IPS-15b (cell line): ENCODE measurements at regions not wholly inside any gene's neighbourhood (a gene's known extent, or its start where the extent isn't known, plus 50 kb on each side); places are given as distances from the start of the nearest gene placed in this dataset.

Source experiments
- H3K27me3 ChIP-seq: one replicate; pipeline ENCODE4 v1.6.1; 2013; ENCODE audit warnings: low read length; ENCODE audit not compliant: control insufficient read depth, insufficient read depth
- H3K36me3 ChIP-seq: one replicate; pipeline ENCODE4 v1.6.1; 2013; ENCODE audit warnings: low read length; ENCODE audit not compliant: control insufficient read depth, insufficient read depth
- H3K4me1 ChIP-seq: one replicate; pipeline ENCODE4 v1.6.1; 2013; ENCODE audit warnings: mild to moderate bottlenecking, low read length; ENCODE audit not compliant: control insufficient read depth, insufficient read depth
- H3K4me3 ChIP-seq: one replicate; pipeline ENCODE4 v1.5.1; 2013; ENCODE audit warnings: low read depth, low read length
- H3K9ac ChIP-seq: one replicate; pipeline ENCODE4 v1.6.1; 2013; ENCODE audit warnings: low read depth, mild to moderate bottlenecking, low read length
- H3K9me3 ChIP-seq: one replicate; pipeline ENCODE4 v1.6.1; 2013; ENCODE audit warnings: mild to moderate bottlenecking, low read length; ENCODE audit not compliant: control insufficient read depth, insufficient read depth

- no peak overlapping the region for H3K9ac ChIP-seq
- no peaks in the 10 kb centered on the region for H3K9me3 ChIP-seq
- no peaks in the 10 kb centered on the region for H3K36me3 ChIP-seq
- no peaks in the 10 kb centered on the region for H3K27me3 ChIP-seq
- no peak overlapping the region for H3K4me3 ChIP-seq
- no peaks in the 10 kb centered on the region for H3K4me1 ChIP-seq
These were observed 236.0 kb upstream of the HDAC4 start for GRCh38 chr2:239636808-239637207.

DNA sequence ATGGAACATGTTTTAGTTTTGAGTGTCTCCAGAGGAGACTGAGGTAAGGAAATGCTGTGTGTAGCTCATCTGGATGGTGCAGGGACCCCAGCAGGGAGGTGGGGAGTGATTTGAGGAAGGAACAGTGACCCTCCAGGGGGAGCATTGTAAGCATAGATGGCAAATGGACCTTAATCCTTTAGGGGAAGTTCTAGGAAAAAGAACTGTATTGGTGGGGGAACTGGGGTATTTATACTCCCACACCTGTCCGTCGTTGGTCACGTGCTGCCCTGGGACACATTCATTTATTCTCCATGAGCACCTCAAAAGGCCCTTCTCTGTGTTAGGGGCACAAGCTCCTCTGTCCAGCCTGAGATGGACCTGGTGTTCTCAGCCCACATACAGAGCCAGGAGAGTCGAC lies 233.9 kb upstream of the HDAC4 start:
- Histone ChIP-seq H3K4me3 (no peak overlapping the region), H3K4me1 (no peaks in the 10 kb centered on the region), H3K36me3 (no peaks in the 10 kb centered on the region), H3K27me3 (no peaks in the 10 kb centered on the region), H3K9ac (no peak overlapping the region), H3K9me3 (no peaks in the 10 kb centered on the region)

GRCh38 chr2:239630618-239631286 lies 229.9 kb upstream of the HDAC4 start:
- no peaks in the 10 kb centered on the region for H3K36me3 ChIP-seq
- H3K9me3 ChIP-seq: no peaks in the 10 kb centered on the region
- no peaks in the 10 kb centered on the region for H3K27me3 ChIP-seq
- H3K4me1 ChIP-seq: peaks cover 2% of the 10 kb centered on the region
- no peak overlapping the region for H3K9ac ChIP-seq
- H3K4me3 ChIP-seq: no peak overlapping the region

- Histone ChIP-seq H3K36me3 (no peaks in the 10 kb centered on the region), H3K9me3 (no peaks in the 10 kb centered on the region), H3K27me3 (no peaks in the 10 kb centered on the region), H3K9ac (no peak overlapping the region), H3K4me3 (no peak overlapping the region), H3K4me1 (peaks cover 2% of the 10 kb centered on the region)
These were observed 229.3 kb upstream of the HDAC4 start for GRCh38 chr2:239629926-239630617.

DNA sequence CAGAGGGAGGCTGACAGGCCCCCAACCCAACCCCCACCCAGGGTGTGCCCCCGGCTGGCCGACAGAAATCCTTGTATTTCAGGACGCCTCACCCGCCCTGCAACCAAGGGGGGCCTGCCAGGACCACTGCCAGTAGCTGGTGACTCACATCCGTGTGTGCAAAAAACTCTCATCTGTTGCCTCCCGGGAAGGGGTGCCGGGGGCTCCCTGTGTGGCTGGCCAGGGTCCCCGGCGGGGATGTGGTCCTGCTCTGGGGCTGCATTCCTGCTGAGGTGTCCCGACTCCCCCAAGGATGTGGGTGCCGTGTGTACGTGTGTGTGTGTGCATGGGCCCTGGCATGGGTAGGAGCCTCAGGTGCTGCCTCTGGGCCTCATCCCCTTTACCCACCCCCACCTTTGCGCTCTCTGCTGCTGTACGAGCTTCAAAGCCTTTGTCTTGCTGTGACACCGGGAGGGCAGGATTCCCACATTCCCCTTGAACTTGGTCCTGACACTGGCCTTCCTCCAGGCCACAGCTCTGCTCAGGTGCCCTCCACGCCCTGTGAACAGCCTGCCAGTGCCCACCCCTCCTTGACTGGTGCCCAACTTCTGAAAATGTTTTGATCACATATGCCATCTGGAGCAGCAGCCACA lies 226.3 kb upstream of the HDAC4 start:
- no peaks in the 10 kb centered on the region for H3K9me3 ChIP-seq
- peaks cover 2% of the 10 kb centered on the region for H3K4me1 ChIP-seq
- no peaks in the 10 kb centered on the region for H3K27me3 ChIP-seq
- no peak overlapping the region for H3K4me3 ChIP-seq
- no peak overlapping the region for H3K9ac ChIP-seq
- no peaks in the 10 kb centered on the region for H3K36me3 ChIP-seq

DNA sequence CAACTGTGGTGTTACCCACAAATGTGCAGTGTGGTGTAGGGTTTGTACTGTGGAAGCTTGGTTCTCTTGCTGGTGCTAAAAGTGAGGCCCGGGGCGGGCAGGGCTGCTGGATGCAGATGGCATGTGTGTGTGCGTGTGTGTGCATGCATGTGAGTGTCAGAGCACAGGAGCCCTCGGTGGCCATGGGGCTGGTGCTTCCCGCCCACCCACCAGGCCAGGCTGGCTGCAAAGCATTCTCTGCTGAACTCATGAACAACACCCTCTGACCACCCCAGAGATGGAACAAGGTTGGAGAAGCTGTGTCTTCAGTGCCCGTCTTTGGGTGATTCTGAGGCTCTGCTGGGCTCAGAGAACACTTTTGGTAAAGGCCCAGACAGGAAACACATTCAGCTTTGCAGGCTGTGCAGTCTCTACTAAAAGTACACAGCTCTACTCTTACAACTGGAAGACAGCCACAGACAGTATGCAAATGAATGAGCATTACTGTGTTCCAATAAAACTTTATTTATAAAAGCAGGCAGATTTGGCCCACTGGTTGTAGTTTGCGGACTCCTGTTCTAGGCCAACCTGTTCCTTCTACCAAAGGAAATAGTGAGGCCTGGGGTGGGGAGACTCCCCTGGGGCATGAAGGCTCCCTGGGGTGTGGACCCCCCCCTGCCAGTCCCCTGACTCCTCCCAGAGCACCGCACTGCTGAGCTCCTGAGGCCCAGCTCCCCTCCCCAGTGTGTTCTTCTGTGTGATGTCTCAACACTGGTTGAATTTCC lies 225.3 kb upstream of the HDAC4 start:
- Histone ChIP-seq H3K36me3 (no peaks in the 10 kb centered on the region), H3K4me3 (no peak overlapping the region), H3K4me1 (peaks cover 2% of the 10 kb centered on the region), H3K9ac (no peak overlapping the region), H3K9me3 (no peaks in the 10 kb centered on the region), H3K27me3 (no peaks in the 10 kb centered on the region)

DNA sequence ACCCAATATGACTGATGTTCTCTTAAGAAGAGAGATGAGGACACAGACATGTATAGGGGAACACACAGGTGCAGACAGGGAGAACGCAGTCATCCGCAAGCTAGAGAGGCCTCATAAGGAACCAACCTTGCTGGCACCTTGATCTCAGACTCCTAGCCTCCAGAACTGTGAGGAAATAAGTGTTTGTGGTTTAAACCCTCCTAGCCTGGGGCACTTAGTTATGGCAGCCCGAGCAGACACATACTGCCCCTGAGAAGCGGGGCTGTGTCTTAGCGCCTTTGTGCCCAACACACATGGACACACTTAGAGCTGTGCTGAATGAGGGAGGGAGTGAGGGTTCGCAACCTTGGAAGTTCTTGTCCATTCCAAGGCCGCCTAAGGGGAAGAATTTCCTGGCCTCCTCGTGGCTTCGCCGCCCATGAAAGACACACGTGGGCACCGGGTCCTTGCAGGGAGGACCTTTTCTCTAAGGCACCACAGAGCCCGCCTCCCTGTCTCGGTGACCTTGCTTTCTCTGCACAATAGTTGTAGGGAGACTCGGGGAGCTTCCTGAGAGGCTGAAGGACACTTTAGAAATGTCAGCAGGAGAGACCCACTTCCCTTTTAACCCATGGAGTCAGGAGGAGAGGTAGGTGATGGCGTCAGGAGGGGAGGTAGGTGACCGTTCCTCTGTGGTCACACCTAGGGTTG lies 224.5 kb upstream of the HDAC4 start:
- Histone ChIP-seq H3K9me3 (no peaks in the 10 kb centered on the region), H3K9ac (no peak overlapping the region), H3K4me3 (no peak overlapping the region), H3K4me1 (peaks cover 2% of the 10 kb centered on the region), H3K36me3 (no peaks in the 10 kb centered on the region), H3K27me3 (no peaks in the 10 kb centered on the region)

- Histone ChIP-seq H3K9ac (no peak overlapping the region), H3K4me3 (no peak overlapping the region), H3K27me3 (no peaks in the 10 kb centered on the region), H3K36me3 (no peaks in the 10 kb centered on the region), H3K4me1 (no peaks in the 10 kb centered on the region), H3K9me3 (no peaks in the 10 kb centered on the region)
These were observed 220.8 kb upstream of the HDAC4 start for GRCh38 chr2:239621611-239622010.

GRCh38 chr2:239619369-239619768 lies 218.5 kb upstream of the HDAC4 start:
- H3K4me3 ChIP-seq: no peak overlapping the region
- H3K4me1 ChIP-seq: no peaks in the 10 kb centered on the region
- H3K9me3 ChIP-seq: no peaks in the 10 kb centered on the region
- no peak overlapping the region for H3K9ac ChIP-seq
- no peaks in the 10 kb centered on the region for H3K27me3 ChIP-seq
- H3K36me3 ChIP-seq: no peaks in the 10 kb centered on the region

- H3K9ac ChIP-seq: no peak overlapping the region
- H3K27me3 ChIP-seq: no peaks in the 10 kb centered on the region
- no peak overlapping the region for H3K4me3 ChIP-seq
- no peaks in the 10 kb centered on the region for H3K9me3 ChIP-seq
- H3K4me1 ChIP-seq: no peaks in the 10 kb centered on the region
- H3K36me3 ChIP-seq: no peaks in the 10 kb centered on the region
These were observed 215.9 kb upstream of the HDAC4 start for GRCh38 chr2:239616729-239617128.

DNA sequence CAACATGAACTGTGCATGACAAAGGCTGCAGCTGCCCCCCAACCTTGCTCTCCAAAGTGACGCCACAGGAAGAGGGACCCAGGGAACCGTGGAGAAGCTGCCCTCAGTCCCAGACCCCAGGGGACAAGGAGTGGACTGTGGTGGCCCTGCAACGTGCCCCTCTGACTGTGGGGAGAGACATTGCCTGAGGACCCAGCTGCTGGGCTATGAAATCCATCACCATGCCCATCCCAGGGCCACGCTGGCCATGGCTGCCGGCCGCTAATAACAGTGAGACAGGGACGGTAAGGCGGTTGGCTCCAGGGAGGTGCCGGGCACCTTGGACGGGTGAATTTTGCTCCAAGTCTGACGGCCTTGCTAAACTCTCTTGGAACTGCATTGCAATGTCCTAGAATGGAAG lies 211.3 kb upstream of the HDAC4 start:
- Histone ChIP-seq H3K4me1 (no peaks in the 10 kb centered on the region), H3K9me3 (no peaks in the 10 kb centered on the region), H3K9ac (no peak overlapping the region), H3K36me3 (no peaks in the 10 kb centered on the region), H3K4me3 (no peak overlapping the region), H3K27me3 (no peaks in the 10 kb centered on the region)
